ENCODE measurements at regions not wholly inside any gene's neighbourhood (a gene's known extent, or its start where the extent isn't known, plus 50 kb on each side); places are given as distances from the start of the nearest gene placed in this dataset.
A peak's percentile ranks its signal among the peaks of the same experiment; 100 is the strongest.

- POLR2A ChIA-PET: no interaction called here
- Mint-ChIP-seq H3K9me3 (no peaks in the 10 kb centered on the region), H3K4me1 (peaks cover 0 to 24% (median under 1%) of the 10 kb centered on the region in 4 donors), H3K36me3 (no peaks in the 10 kb centered on the region), H3K27me3 (peaks cover 0 to 2% (median 0%) of the 10 kb centered on the region in 5 donors), H3K27ac (no peak overlapping the region), H3K4me3 (no peak overlapping the region)
- ATAC-seq (no peak), DNase-seq (no peak)
Measured at GRCh38 chr5:173834071-173834771, 53.9 kb upstream of the CPEB4 start.

- ATAC-seq (no peak), DNase-seq (no peak)
- Mint-ChIP-seq H3K4me1 (peaks cover 0 to 16% (median 0%) of the 10 kb centered on the region in 4 donors), H3K36me3 (no peaks in the 10 kb centered on the region), H3K4me3 (no peak overlapping the region), H3K27me3 (peaks cover 0 to 2% (median 0%) of the 10 kb centered on the region in 5 donors), H3K27ac (no peak overlapping the region), H3K9me3 (no peaks in the 10 kb centered on the region)
- POLR2A ChIA-PET: no interaction called here
Measured at GRCh38 chr5:173835131-173835530, 53.0 kb upstream of the CPEB4 start.

GRCh38 chr5:173835661-173836060 is 52.5 kb upstream of the CPEB4 start:
- no peak for DNase-seq
- Mint-ChIP-seq H3K27ac (peak overlapping the region in 1 of 10 donors; percentile 48), H3K4me3 (no peak overlapping the region), H3K4me1 (peaks cover 0 to 15% (median 0%) of the 10 kb centered on the region in 4 donors), H3K9me3 (no peaks in the 10 kb centered on the region), H3K27me3 (peaks cover 0 to 2% (median 0%) of the 10 kb centered on the region in 5 donors), H3K36me3 (no peaks in the 10 kb centered on the region)
- POLR2A ChIA-PET: no interaction called here
- no peak for ATAC-seq

GRCh38 chr5:173837654-173838053 is 50.5 kb upstream of the CPEB4 start:
- H3K4me1 Mint-ChIP-seq: peaks cover 0 to 9% (median 0%) of the 10 kb centered on the region in 4 donors
- no peaks in the 10 kb centered on the region for H3K9me3 Mint-ChIP-seq
- POLR2A ChIA-PET: no interaction called here
- H3K27me3 Mint-ChIP-seq: peaks cover 0 to 2% (median 0%) of the 10 kb centered on the region in 5 donors
- H3K4me3 Mint-ChIP-seq: no peak overlapping the region
- no peak for DNase-seq
- no peaks in the 10 kb centered on the region for H3K36me3 Mint-ChIP-seq
- no peak for ATAC-seq
- H3K27ac Mint-ChIP-seq: peak overlapping the region in 1 of 10 donors; percentile 3

Measured in naive thymus-derived CD8-positive, alpha-beta T cell (primary cell).